ENCODE measurements at regions not wholly inside any gene's neighbourhood (a gene's known extent, or its start where the extent isn't known, plus 50 kb on each side); places are given as distances from the start of the nearest gene placed in this dataset.

- no peak for DNase-seq (ENCODE audit: extremely low read depth, insufficient read length)
- no peak for TF ChIP-seq CTCF (IDR thresholded peaks at IDR 0.05; ENCODE audit: insufficient read depth, low read length, poor library complexity, severe bottlenecking)
- H3K4me3 ChIP-seq (replicated peaks; ENCODE audit: low read depth, low read length), result no peak overlapping the region
- H3K27me3 ChIP-seq (replicated peaks; ENCODE audit: control insufficient read depth, insufficient read depth, low read length), result no peaks in the 10 kb centered on the region
- H3K36me3 ChIP-seq (ENCODE audit: control insufficient read depth, insufficient read depth, low read length), result no peaks in the 10 kb centered on the region
Measured at GRCh38 chr20:24273251-24273650, 196.2 kb upstream of the SYNDIG1 start.

- DNase-seq (ENCODE audit: extremely low read depth, insufficient read length), result no peak
- no peak for TF ChIP-seq CTCF (IDR thresholded peaks at IDR 0.05; ENCODE audit: insufficient read depth, low read length, poor library complexity, severe bottlenecking)
- no peak overlapping the region for H3K4me3 ChIP-seq (replicated peaks; ENCODE audit: low read depth, low read length)
- no peaks in the 10 kb centered on the region for H3K36me3 ChIP-seq (ENCODE audit: control insufficient read depth, insufficient read depth, low read length)
- no peaks in the 10 kb centered on the region; the same call in 1 of the 2 replicates for H3K27me3 ChIP-seq (replicated peaks; ENCODE audit: control insufficient read depth, insufficient read depth, low read length)
Measured at GRCh38 chr20:24261351-24261750, 208.1 kb upstream of the SYNDIG1 start.

- H3K4me3 ChIP-seq (replicated peaks; ENCODE audit: low read depth, low read length), result no peak overlapping the region
- H3K36me3 ChIP-seq (ENCODE audit: control insufficient read depth, insufficient read depth, low read length), result no peaks in the 10 kb centered on the region
- DNase-seq (ENCODE audit: extremely low read depth, insufficient read length), result no peak
- no peaks in the 10 kb centered on the region; the same call in 1 of the 2 replicates for H3K27me3 ChIP-seq (replicated peaks; ENCODE audit: control insufficient read depth, insufficient read depth, low read length)
- TF ChIP-seq CTCF (IDR thresholded peaks at IDR 0.05; ENCODE audit: insufficient read depth, low read length, poor library complexity, severe bottlenecking), result no peak
Measured at GRCh38 chr20:24257171-24257570, 212.3 kb upstream of the SYNDIG1 start.

- no peaks in the 10 kb centered on the region; the same call in 1 of the 2 replicates for H3K27me3 ChIP-seq (replicated peaks; ENCODE audit: control insufficient read depth, insufficient read depth, low read length)
- TF ChIP-seq CTCF (IDR thresholded peaks at IDR 0.05; ENCODE audit: insufficient read depth, low read length, poor library complexity, severe bottlenecking), result no peak
- no peaks in the 10 kb centered on the region for H3K36me3 ChIP-seq (ENCODE audit: control insufficient read depth, insufficient read depth, low read length)
- H3K4me3 ChIP-seq (replicated peaks; ENCODE audit: low read depth, low read length), result no peak overlapping the region
- DNase-seq (ENCODE audit: extremely low read depth, insufficient read length), result no peak
Measured at GRCh38 chr20:24256307-24256706, 213.1 kb upstream of the SYNDIG1 start.

GRCh38 chr20:24254480-24254879, 214.9 kb upstream of the SYNDIG1 start:
- no peaks in the 10 kb centered on the region for H3K27me3 ChIP-seq (replicated peaks; ENCODE audit: control insufficient read depth, insufficient read depth, low read length)

More at GRCh38 chr20:24254480-24254879, 214.9 kb upstream of the SYNDIG1 start:
- no peak overlapping the region for H3K4me3 ChIP-seq (replicated peaks; ENCODE audit: low read depth, low read length)
- no peak for DNase-seq (ENCODE audit: extremely low read depth, insufficient read length)
- no peaks in the 10 kb centered on the region for H3K36me3 ChIP-seq (ENCODE audit: control insufficient read depth, insufficient read depth, low read length)
- no peak for TF ChIP-seq CTCF (IDR thresholded peaks at IDR 0.05; ENCODE audit: insufficient read depth, low read length, poor library complexity, severe bottlenecking)

All from GM06990 (cell line).